NCI-H524 (cell line): ENCODE measurements at regions not wholly inside any gene's neighbourhood (a gene's known extent, or its start where the extent isn't known, plus 50 kb on each side); places are given as distances from the start of the nearest gene placed in this dataset.
A peak's percentile ranks its signal among the peaks of the same experiment; 100 is the strongest.

Experiments used
- DNase-seq, 2 experiments: peaks; one replicate each; lab custom pipeline; 2025; lab: John Stamatoyannopoulos, UW

GRCh38 chr14:35222872-35223466, 69.2 kb upstream of the PSMA6 start:
- DNase-seq: no peak

GRCh38 chr14:35223927-35224326, 68.3 kb upstream of the PSMA6 start:
- no peak for DNase-seq

- DNase-seq: no peak
Measured at GRCh38 chr14:35224615-35225014, 67.6 kb upstream of the PSMA6 start.

- peak in 1 of 2 experiments; percentile 64 for DNase-seq
Measured at GRCh38 chr14:35229084-35229791, 62.9 kb upstream of the PSMA6 start.

GRCh38 chr14:35229792-35230089, 62.4 kb upstream of the PSMA6 start:
- DNase-seq: no peak

GRCh38 chr14:35231207-35231760, 60.9 kb upstream of the PSMA6 start:
- peak in 1 of 2 experiments; percentile 26 for DNase-seq

- no peak for DNase-seq
Measured at GRCh38 chr14:35234012-35234805, 58.0 kb upstream of the PSMA6 start.

GRCh38 chr14:35235840-35236239, 56.3 kb upstream of the PSMA6 start:
- no peak for DNase-seq

GRCh38 chr14:35236806-35237205, 55.4 kb upstream of the PSMA6 start:
- DNase-seq: no peak

GRCh38 chr14:35240231-35240630, 52.0 kb upstream of the PSMA6 start:
- no peak for DNase-seq
